Lower lobe of right lung (tissue), 2 donors: ENCODE measurements at regions not wholly inside any gene's neighbourhood (a gene's known extent, or its start where the extent isn't known, plus 50 kb on each side); places are given as distances from the start of the nearest gene placed in this dataset.

Source experiments
- ATAC-seq, 2 donors: fragments of 200-7000 bp; cut with Tn5 transposase; one replicate each; pipeline ENCODE4 v1.9.1; 2020 to 2022; ENCODE audit warnings: mild to moderate bottlenecking in 2 of 2, moderate library complexity in 2 of 2
- DNase-seq: peaks from one replicate; pipeline ENCODE4 v3.0.0-alpha.2; 2020
- H3K27ac ChIP-seq: fragments of 200-600 bp; one replicate; pipeline ENCODE4 v1.8.0; 2022
- H3K27me3 ChIP-seq: fragments of 200-600 bp; one replicate; pipeline ENCODE4 v1.8.0; 2022; ENCODE audit warnings: low read depth
- H3K36me3 ChIP-seq: fragments of 200-600 bp; one replicate; pipeline ENCODE4 v1.8.0; 2022; ENCODE audit warnings: mild to moderate bottlenecking
- H3K4me1 ChIP-seq: fragments of 200-600 bp; one replicate; pipeline ENCODE4 v1.8.0; 2022
- H3K4me3 ChIP-seq: fragments of 200-600 bp; one replicate; pipeline ENCODE4 v1.8.0; 2022; ENCODE audit warnings: mild to moderate bottlenecking
- H3K9me3 ChIP-seq: fragments of 200-600 bp; one replicate; pipeline ENCODE4 v1.8.0; 2022
- CTCF ChIP-seq: fragments of 200-600 bp; IDR thresholded peaks from one replicate; pipeline ENCODE4 v1.8.0; 2022; ENCODE audit warnings: antibody characterized with exemption, mild to moderate bottlenecking
- intact Hi-C: fragments of 100-400 bp; cut with DNase I; formaldehyde crosslinking; loops from one replicate; pipeline ENCODE4 v1.11.0; 2022
- donor health status: DM: no; HTN: yes; CAD: no; lungs with severe emphysema.

- Histone ChIP-seq H3K27ac (no peak overlapping the region), H3K4me1 (no peaks in the 10 kb centered on the region), H3K36me3 (no peaks in the 10 kb centered on the region), H3K9me3 (no peaks in the 10 kb centered on the region), H3K4me3 (no peak overlapping the region), H3K27me3 (no peaks in the 10 kb centered on the region)
- DNase-seq (no peak), ATAC-seq (no peak)
- TF ChIP-seq CTCF, result no peak
- intact Hi-C loops, result no loop called here
These were observed 96.7 kb upstream of the MC3R start for GRCh38 chr20:56151834-56152233.

- H3K27ac ChIP-seq, result no peak overlapping the region
- H3K4me3 ChIP-seq, result no peak overlapping the region
- intact Hi-C loops, result no loop called here
- H3K27me3 ChIP-seq, result no peaks in the 10 kb centered on the region
- H3K4me1 ChIP-seq, result no peaks in the 10 kb centered on the region
- no peak for TF ChIP-seq CTCF
- no peak for DNase-seq
- no peaks in the 10 kb centered on the region for H3K9me3 ChIP-seq
- no peak for ATAC-seq
- H3K36me3 ChIP-seq, result no peaks in the 10 kb centered on the region
These were observed 94.6 kb upstream of the MC3R start for GRCh38 chr20:56153926-56154325.

GRCh38 chr20:56155625-56156024 is 92.9 kb upstream of the MC3R start:
- intact Hi-C loops, result no loop called here
- no peak for TF ChIP-seq CTCF
- ATAC-seq, result no peak

GRCh38 chr20:56157530-56158203 is 90.9 kb upstream of the MC3R start:
- TF ChIP-seq CTCF, result no peak
- no peak overlapping the region for H3K27ac ChIP-seq
- H3K36me3 ChIP-seq, result no peaks in the 10 kb centered on the region
- intact Hi-C loops, result no loop called here
- H3K9me3 ChIP-seq, result no peaks in the 10 kb centered on the region
- no peaks in the 10 kb centered on the region for H3K4me1 ChIP-seq
- no peak for ATAC-seq
- H3K4me3 ChIP-seq, result no peak overlapping the region
- no peaks in the 10 kb centered on the region for H3K27me3 ChIP-seq
- DNase-seq, result no peak

More at GRCh38 chr20:56155625-56156024, 92.9 kb upstream of the MC3R start:
- Histone ChIP-seq H3K36me3 (no peaks in the 10 kb centered on the region), H3K4me1 (no peaks in the 10 kb centered on the region), H3K27me3 (no peaks in the 10 kb centered on the region), H3K27ac (no peak overlapping the region), H3K4me3 (no peak overlapping the region), H3K9me3 (no peaks in the 10 kb centered on the region)
- no peak for DNase-seq

- DNase-seq (no peak), ATAC-seq (no peak)
- Histone ChIP-seq H3K4me3 (no peak overlapping the region), H3K36me3 (no peaks in the 10 kb centered on the region), H3K9me3 (no peaks in the 10 kb centered on the region), H3K27me3 (no peaks in the 10 kb centered on the region), H3K27ac (no peak overlapping the region), H3K4me1 (no peaks in the 10 kb centered on the region)
- intact Hi-C loops, result no loop called here
- TF ChIP-seq CTCF, result no peak
These were observed 90.0 kb upstream of the MC3R start for GRCh38 chr20:56158489-56158888.
